PC-9 (cell line): ENCODE measurements at regions not wholly inside any gene's neighbourhood (a gene's known extent, or its start where the extent isn't known, plus 50 kb on each side); places are given as distances from the start of the nearest gene placed in this dataset.

ENCODE experiments used
- CTCF ChIP-seq: fragments of 200-600 bp; sonication (generic); conservative IDR thresholded peaks from 2 replicates; pipeline ENCODE4 v1.6.1; 2017; ENCODE audit warnings: mixed run types, antibody characterized with exemption, mild to moderate bottlenecking, moderate library complexity
- EZH2 ChIP-seq: fragments of 200-600 bp; sonication (generic); IDR thresholded peaks from 2 replicates; pipeline ENCODE4 v1.8.0; 2017; ENCODE audit warnings: antibody characterized with exemption, low read depth

- TF ChIP-seq CTCF (no peak), EZH2 (no peak)
These were observed 545.0 kb downstream of the TMA16 start for GRCh38 chr4:164039482-164039881.
